ENCODE measurements at regions not wholly inside any gene's neighbourhood (a gene's known extent, or its start where the extent isn't known, plus 50 kb on each side); places are given as distances from the start of the nearest gene placed in this dataset.

DNA sequence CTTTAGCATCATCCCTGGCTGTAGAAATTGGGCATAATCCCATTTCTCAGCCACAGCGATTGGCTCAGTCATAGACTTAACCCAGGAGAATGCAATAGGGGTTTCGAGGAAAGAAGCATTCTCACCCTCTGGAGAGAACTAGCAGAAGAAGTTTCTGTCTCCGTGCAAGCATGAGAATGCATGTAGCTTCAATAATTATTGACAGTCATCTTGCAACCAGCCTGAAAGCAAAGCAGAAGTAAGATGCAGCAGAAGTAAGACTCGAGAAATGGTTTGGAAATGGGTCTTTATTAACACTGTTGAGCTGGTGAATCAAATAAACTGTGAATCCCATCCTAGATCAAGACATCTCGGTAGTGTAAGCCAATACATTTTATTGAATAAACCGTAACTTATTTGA is 828.8 kb upstream of the GJE1 start:
- TF ChIP-seq, protein P1, sequence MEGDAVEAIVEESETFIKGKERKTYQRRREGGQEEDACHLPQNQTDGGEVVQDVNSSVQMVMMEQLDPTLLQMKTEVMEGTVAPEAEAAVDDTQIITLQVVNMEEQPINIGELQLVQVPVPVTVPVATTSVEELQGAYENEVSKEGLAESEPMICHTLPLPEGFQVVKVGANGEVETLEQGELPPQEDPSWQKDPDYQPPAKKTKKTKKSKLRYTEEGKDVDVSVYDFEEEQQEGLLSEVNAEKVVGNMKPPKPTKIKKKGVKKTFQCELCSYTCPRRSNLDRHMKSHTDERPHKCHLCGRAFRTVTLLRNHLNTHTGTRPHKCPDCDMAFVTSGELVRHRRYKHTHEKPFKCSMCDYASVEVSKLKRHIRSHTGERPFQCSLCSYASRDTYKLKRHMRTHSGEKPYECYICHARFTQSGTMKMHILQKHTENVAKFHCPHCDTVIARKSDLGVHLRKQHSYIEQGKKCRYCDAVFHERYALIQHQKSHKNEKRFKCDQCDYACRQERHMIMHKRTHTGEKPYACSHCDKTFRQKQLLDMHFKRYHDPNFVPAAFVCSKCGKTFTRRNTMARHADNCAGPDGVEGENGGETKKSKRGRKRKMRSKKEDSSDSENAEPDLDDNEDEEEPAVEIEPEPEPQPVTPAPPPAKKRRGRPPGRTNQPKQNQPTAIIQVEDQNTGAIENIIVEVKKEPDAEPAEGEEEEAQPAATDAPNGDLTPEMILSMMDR (IDR thresholded peaks at IDR 0.05; ENCODE audit: poor library complexity), result no peak
- TF ChIP-seq EZH2 (IDR thresholded peaks at IDR 0.05; ENCODE audit: borderline replicate concordance), result no peak
- TF ChIP-seq EZH2phosphoT487 (IDR thresholded peaks at IDR 0.05; ENCODE audit: low read depth, severe bottlenecking, unreplicated experiment), result no peak

Data from hepatocyte (in vitro differentiated cells).